ENCODE measurements at regions not wholly inside any gene's neighbourhood (a gene's known extent, or its start where the extent isn't known, plus 50 kb on each side); places are given as distances from the start of the nearest gene placed in this dataset.

DNA sequence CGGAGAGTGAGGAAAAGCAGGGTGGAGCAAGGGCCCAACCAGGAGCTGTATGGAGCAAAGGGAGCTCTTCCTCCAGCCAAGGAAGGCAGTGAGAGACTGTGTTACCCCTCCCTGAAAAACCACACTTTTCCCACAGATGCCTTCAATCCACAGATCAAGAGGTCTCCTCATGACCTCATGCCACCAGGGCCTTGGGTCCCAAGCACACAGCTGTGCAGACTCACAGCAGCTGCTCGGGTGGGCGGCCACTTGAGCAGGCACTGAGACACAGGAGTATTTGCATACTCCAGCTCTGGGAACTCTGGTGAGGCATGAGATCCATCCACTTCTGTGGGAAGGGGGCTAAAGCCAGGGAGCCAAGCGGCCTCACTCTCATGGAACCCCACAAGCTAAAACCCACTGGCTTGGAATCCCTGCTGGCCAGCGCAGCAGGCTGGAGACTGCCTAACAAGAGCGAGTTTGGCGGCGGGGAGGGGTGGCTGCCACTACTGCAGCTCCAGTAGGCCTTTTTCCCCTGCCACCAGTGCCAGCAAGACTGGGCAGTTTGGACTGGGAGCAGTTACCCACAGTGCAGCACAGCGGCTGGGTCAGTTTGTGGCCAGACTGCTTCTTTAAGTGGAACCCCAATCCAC lies 880.6 kb upstream of the ARPP21 start:
- no peak overlapping the region for H3K4me3 ChIP-seq (ENCODE audit: low read depth, low read length)
- TF ChIP-seq, protein P1, sequence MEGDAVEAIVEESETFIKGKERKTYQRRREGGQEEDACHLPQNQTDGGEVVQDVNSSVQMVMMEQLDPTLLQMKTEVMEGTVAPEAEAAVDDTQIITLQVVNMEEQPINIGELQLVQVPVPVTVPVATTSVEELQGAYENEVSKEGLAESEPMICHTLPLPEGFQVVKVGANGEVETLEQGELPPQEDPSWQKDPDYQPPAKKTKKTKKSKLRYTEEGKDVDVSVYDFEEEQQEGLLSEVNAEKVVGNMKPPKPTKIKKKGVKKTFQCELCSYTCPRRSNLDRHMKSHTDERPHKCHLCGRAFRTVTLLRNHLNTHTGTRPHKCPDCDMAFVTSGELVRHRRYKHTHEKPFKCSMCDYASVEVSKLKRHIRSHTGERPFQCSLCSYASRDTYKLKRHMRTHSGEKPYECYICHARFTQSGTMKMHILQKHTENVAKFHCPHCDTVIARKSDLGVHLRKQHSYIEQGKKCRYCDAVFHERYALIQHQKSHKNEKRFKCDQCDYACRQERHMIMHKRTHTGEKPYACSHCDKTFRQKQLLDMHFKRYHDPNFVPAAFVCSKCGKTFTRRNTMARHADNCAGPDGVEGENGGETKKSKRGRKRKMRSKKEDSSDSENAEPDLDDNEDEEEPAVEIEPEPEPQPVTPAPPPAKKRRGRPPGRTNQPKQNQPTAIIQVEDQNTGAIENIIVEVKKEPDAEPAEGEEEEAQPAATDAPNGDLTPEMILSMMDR (IDR thresholded peaks at IDR 0.05; ENCODE audit: insufficient read depth, low read depth, low read length, missing control alignments) = no peak
- DNase-seq (ENCODE audit: low read depth) = no peak

DNA sequence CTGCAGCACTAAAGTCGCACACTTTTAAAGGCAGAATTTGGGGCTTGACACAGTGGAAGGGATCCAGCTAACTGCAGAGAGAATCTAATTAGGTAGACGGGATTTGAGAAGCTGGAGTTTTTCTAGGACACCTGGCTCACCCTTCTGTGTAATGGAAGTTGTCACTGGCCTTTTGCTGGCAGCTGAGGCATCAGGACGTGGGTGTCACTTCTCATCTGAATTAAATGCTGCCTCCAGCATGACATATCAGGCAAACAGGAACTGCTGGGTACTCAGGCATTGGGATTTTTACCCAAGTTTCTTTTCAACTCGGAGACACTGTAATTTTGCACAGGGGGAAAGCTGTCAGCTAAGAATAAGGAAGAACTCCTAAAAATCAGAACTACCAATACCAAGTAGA lies 861.9 kb upstream of the ARPP21 start:
- DNase-seq (ENCODE audit: low read depth) = no peak
- no peak overlapping the region for H3K4me3 ChIP-seq (ENCODE audit: low read depth, low read length)
- TF ChIP-seq, protein P1 (IDR thresholded peaks at IDR 0.05; ENCODE audit: insufficient read depth, low read depth, low read length, missing control alignments) = no peak

DNA sequence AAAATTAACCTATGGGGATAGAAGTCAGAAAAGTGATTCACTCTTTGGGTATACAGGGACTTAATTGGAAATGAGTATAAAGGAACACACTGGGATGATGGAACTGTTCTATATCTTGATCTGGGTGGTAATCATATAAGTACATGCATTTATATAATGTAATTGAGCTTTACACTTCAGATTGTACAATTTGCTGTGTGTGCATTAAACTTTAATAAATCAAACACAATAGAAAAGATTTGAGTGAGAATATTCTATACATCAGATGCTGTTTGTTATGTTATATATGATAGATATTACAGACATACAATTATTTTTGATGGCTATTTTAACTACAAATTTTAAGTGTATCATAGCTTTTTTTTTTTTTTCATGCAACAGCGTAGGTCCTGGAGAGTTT lies 860.2 kb upstream of the ARPP21 start:
- TF ChIP-seq, protein P1 (IDR thresholded peaks at IDR 0.05; ENCODE audit: insufficient read depth, low read depth, low read length, missing control alignments) = no peak
- H3K4me3 ChIP-seq (ENCODE audit: low read depth, low read length) = no peak overlapping the region
- no peak for DNase-seq (ENCODE audit: low read depth)

DNA sequence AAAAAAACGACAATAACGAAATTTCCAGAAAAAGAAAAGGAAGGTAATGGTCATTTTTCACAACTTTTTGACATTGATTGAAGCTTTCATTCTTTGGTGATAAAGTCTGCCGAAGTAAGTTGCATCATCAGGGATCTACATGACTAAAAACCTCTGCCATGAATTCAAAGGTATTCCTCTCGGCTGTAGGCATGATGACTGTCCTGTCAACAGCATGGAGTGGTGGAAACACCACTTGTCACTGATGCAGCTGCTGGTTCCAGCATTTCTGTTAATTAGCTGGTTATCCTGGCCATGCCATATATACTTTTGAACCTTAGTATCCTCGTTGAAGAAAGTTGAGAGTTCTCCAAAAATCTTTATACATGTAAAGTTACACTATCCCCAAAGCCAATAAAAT lies 859.0 kb upstream of the ARPP21 start:
- H3K4me3 ChIP-seq (ENCODE audit: low read depth, low read length) = no peak overlapping the region
- no peak for DNase-seq (ENCODE audit: low read depth)
- TF ChIP-seq, protein P1 (IDR thresholded peaks at IDR 0.05; ENCODE audit: insufficient read depth, low read depth, low read length, missing control alignments) = no peak

DNA sequence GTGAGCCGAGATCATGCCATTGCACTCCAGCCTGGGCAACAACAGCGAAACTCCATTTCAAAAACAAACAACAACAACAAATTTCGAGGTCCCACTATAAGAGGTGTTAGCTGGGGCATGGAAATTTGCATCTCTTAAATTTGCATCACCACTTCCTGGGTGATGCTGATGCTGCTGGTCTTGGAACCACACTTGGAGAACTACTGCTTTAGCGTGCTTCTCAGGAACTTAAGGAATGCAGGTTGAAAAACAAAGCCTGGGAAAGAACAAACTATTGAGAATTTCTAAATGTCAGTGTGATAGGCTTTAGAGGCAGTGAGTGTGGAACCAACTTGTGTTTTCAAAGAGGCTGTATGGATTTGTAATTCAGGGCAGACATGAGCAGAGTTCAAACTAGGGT lies 858.4 kb upstream of the ARPP21 start:
- TF ChIP-seq, protein P1 (IDR thresholded peaks at IDR 0.05; ENCODE audit: insufficient read depth, low read depth, low read length, missing control alignments) = no peak
- no peak overlapping the region for H3K4me3 ChIP-seq (ENCODE audit: low read depth, low read length)
- DNase-seq (ENCODE audit: low read depth) = no peak

DNA sequence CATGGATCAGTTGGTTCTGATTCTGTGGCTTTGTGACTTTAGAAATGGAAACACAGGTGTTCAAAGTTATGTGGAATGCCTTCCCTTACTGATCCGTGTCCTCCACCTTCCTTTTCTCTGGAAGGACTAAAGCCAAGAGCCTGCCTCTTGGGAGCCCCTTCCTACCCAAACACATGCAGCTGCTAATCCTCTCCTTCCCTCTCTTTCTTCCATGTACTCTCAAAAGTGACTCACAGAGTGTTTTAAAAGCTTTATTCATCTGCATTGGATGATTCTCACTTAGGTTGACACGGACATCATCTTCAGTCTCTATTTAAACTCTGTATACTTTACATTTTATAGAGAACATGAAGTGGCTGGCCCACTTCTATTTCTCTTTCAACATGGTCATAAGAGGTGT lies 856.5 kb upstream of the ARPP21 start:
- no peak overlapping the region for H3K4me3 ChIP-seq (ENCODE audit: low read depth, low read length)
- TF ChIP-seq, protein P1 (IDR thresholded peaks at IDR 0.05; ENCODE audit: insufficient read depth, low read depth, low read length, missing control alignments) = no peak
- DNase-seq (ENCODE audit: low read depth) = no peak

DNA sequence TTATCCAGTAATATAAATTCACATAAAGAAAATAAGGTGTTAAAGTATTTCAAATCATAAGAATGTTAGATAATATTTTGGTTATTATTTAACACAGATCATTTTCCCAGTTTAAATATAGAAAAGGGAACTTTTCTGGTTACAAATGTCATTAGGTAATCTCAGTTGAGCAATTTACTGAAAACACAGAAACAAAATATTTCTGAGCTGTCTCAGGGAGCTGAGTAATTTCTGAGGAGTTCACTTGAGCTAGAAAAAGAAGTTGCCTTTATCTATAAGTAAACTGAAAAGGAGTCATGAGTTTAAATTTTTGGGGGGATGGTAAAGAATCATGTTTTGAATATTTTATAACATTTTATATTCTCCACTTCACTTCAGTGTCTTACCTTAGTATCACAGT lies 855.4 kb upstream of the ARPP21 start:
- no peak overlapping the region for H3K4me3 ChIP-seq (ENCODE audit: low read depth, low read length)
- no peak for DNase-seq (ENCODE audit: low read depth)
- TF ChIP-seq, protein P1 (IDR thresholded peaks at IDR 0.05; ENCODE audit: insufficient read depth, low read depth, low read length, missing control alignments) = no peak
